Glutamatergic neuron (in vitro differentiated cells): ENCODE measurements at regions not wholly inside any gene's neighbourhood (a gene's known extent, or its start where the extent isn't known, plus 50 kb on each side); places are given as distances from the start of the nearest gene placed in this dataset.
"Not testable (repeated sequence)": the region's sequence is repeated elsewhere in the genome, so short reads cannot be mapped to it uniquely, and the experiment has no call there.

Experiments used
- DNase-seq: peaks from one replicate; pipeline ENCODE4 v3.0.0; 2022
- H3K27ac Mint-ChIP-seq: one replicate; pipeline ENCODE4 v1.8.0; 2020; ENCODE audit warnings: mild to moderate bottlenecking, mixed read lengths, inconsistent platforms; ENCODE audit not compliant: unreplicated experiment
- H3K27me3 Mint-ChIP-seq: one replicate; pipeline ENCODE4 v1.8.0; 2020; ENCODE audit warnings: mild to moderate bottlenecking, moderate library complexity, mixed read lengths, inconsistent platforms; ENCODE audit not compliant: unreplicated experiment
- H3K36me3 Mint-ChIP-seq: one replicate; pipeline ENCODE4 v1.8.0; 2020; ENCODE audit warnings: mild to moderate bottlenecking, mixed read lengths, inconsistent platforms; ENCODE audit not compliant: unreplicated experiment
- H3K4me1 Mint-ChIP-seq: one replicate; pipeline ENCODE4 v1.8.0; 2020; ENCODE audit warnings: mild to moderate bottlenecking, low read depth, mixed read lengths, inconsistent platforms; ENCODE audit not compliant: unreplicated experiment
- H3K4me3 Mint-ChIP-seq: one replicate; pipeline ENCODE4 v1.8.0; 2020; ENCODE audit warnings: mild to moderate bottlenecking, mixed read lengths, inconsistent platforms; ENCODE audit not compliant: unreplicated experiment
- H3K9me3 Mint-ChIP-seq: one replicate; pipeline ENCODE4 v1.8.0; 2020; ENCODE audit warnings: mild to moderate bottlenecking, moderate library complexity, mixed read lengths, inconsistent platforms; ENCODE audit not compliant: unreplicated experiment
- CTCF ChIP-seq: fragments of 200-600 bp; sonication (generic); IDR thresholded peaks from one replicate; pipeline ENCODE4 v1.5.0; 2021; ENCODE audit not compliant: partially characterized antibody, unreplicated experiment

GRCh38 chr4:38386005-38386551, 277.9 kb upstream of the KLF3 start:
- Mint-ChIP-seq H3K4me1 (no peaks in the 10 kb centered on the region), H3K27me3 (no peaks in the 10 kb centered on the region), H3K9me3 (no peaks in the 10 kb centered on the region), H3K36me3 (peaks cover 5% of the 10 kb centered on the region), H3K27ac (no peak overlapping the region), H3K4me3 (no peak overlapping the region)
- DNase-seq: no peak
- TF ChIP-seq CTCF: no peak

GRCh38 chr4:38386654-38387188, 277.3 kb upstream of the KLF3 start:
- no peak overlapping the region for H3K4me3 Mint-ChIP-seq

DNA sequence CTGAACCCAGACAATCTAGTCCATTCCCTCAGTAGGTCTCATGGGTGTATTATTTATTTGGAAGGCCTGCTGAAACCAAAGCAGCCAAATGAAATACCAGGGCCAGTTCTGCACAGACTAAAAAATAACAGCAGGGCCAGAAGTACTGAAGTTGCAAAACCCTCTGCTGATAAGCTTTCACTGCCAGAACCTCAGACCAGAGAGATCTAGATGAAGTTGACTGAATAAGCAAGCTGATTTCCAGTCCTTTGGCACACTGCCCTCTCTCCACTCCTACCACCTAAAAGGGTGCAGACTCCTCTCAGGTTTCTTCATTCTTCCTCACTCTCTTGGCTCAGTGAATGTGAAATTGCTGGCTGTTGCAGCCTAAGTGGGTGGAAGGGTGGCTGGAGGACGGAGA, 276.7 kb upstream of the KLF3 start:
- Mint-ChIP-seq H3K27me3 (no peaks in the 10 kb centered on the region), H3K4me1 (no peaks in the 10 kb centered on the region), H3K36me3 (peaks cover 16% of the 10 kb centered on the region), H3K27ac (no peak overlapping the region), H3K9me3 (peaks cover 8% of the 10 kb centered on the region), H3K4me3 (no peak overlapping the region)
- no peak for TF ChIP-seq CTCF
- DNase-seq: no peak

More at GRCh38 chr4:38386654-38387188, 277.3 kb upstream of the KLF3 start:
- H3K27me3 Mint-ChIP-seq: no peaks in the 10 kb centered on the region
- H3K36me3 Mint-ChIP-seq: peaks cover 11% of the 10 kb centered on the region
- H3K27ac Mint-ChIP-seq: no peak overlapping the region
- H3K9me3 Mint-ChIP-seq: peaks cover 4% of the 10 kb centered on the region
- no peak for DNase-seq
- H3K4me1 Mint-ChIP-seq: no peaks in the 10 kb centered on the region
- no peak for TF ChIP-seq CTCF

DNA sequence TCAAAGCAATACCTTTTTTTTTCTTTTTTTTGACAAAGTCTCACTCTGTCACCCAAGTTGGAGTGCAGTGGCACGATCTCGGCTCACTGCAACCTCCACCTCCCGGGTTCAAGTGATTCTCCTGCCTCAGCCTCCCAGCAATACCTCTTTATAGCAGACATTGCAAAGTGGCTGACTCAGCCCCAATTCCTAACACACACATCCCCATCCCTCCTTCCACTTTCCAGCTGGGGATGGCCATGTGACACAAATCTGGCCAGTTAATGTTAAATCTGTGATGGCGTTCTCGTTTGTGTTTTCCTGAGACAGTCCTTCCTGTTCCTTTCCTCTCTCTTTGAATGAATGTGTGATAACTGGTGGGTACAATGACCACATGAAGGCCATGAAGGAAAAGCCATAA, 276.2 kb upstream of the KLF3 start:
- H3K27me3 Mint-ChIP-seq: no peaks in the 10 kb centered on the region
- H3K36me3 Mint-ChIP-seq: peaks cover 18% of the 10 kb centered on the region
- TF ChIP-seq CTCF: no peak
- no peak overlapping the region for H3K4me3 Mint-ChIP-seq
- no peaks in the 10 kb centered on the region for H3K4me1 Mint-ChIP-seq
- peaks cover 8% of the 10 kb centered on the region for H3K9me3 Mint-ChIP-seq
- no peak overlapping the region for H3K27ac Mint-ChIP-seq
- DNase-seq: no peak

- H3K9me3 Mint-ChIP-seq, DNase-seq, H3K27me3 Mint-ChIP-seq, H3K4me3 Mint-ChIP-seq, H3K4me1 Mint-ChIP-seq, H3K27ac Mint-ChIP-seq: not testable (repeated sequence)
- H3K36me3 Mint-ChIP-seq: peaks cover 28% of the 10 kb centered on the region
Observed at GRCh38 chr4:38388907-38389306, 275.1 kb upstream of the KLF3 start.
